GM21717 (cell line): ENCODE measurements at regions not wholly inside any gene's neighbourhood (a gene's known extent, or its start where the extent isn't known, plus 50 kb on each side); places are given as distances from the start of the nearest gene placed in this dataset.

ENCODE experiments used
- ATAC-seq: cut with Tn5 transposase; IDR thresholded peaks from one replicate; pipeline ENCODE4 v1.9.1; 2021; ENCODE audit warnings: mild to moderate bottlenecking, moderate library complexity; ENCODE audit not compliant: unreplicated experiment

DNA sequence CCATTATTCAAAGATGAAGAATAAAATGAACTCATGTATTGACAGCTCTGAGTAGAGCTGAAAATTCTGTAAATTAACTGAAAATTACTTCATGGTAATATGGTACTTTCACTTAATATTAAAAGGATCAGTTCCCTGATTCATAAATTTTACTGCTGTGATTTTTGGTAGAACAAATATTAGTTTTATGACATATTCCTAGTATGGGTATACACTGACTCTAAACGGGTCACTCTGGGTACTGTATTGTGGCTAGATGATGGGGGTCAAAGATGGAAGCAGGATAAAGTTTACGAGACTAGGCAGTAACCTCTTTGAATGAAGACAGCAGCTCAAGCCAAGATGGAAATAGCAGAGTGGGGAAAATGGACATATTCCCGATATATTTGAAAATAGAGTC, 135.5 kb downstream of the NUAK1 start:
- ATAC-seq, result no peak

DNA sequence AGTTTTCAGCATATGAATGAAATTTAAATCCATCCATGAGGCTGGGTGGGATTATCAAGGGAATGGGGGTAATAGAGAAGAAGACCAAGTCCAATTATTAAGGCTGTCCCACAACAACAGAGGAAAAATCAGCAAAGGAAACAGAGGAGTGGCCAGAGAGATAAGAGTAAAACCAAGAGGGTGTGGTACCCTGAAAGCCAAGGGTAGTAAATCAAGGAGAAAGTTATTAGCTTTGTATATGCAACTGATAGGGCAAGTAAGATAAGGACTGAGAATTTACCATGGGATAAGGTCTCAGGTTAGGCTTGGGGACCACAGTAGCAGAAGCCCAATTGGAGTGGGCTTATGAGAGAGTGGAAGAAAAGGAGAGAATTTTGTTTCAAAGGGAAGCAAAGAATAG, 134.5 kb downstream of the NUAK1 start:
- no peak for ATAC-seq

DNA sequence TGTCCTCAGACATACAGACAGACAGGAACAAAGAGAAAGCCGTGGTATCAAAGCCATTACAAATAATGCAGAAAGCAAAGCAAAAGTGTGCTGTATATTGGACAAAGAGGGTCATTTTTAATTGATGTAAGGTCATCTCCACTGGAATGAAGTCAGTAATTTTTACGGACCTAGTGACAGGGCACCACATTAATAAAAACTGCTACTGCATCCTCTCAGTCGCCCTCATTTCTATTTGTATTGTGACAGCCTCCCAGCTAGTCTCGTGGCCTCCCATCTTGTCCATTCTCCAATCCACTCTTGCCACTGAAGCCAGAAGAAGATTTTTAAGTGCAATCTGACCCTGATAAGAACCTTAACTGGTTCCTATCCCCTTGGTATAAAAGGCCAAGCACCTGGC, 132.4 kb downstream of the NUAK1 start:
- no peak for ATAC-seq

DNA sequence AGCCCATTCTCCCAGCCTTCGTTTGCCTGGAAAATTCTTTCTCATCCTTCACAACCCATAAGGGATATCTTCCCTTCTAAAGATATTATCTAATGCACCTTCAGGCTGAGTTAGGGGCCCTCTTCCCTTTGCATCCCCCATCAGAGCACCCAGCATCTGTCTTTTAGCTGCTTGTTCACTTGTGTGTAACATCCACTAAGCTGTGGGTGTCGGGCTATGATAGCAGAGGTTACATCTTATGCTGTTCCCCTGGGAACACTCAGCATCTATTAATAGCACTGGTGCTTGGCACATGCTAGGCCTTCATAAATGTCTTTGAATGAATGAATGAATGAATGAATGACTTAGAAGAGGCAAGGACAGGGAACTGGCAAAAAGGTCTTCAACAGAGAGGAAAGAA, 131.8 kb downstream of the NUAK1 start:
- no peak for ATAC-seq

DNA sequence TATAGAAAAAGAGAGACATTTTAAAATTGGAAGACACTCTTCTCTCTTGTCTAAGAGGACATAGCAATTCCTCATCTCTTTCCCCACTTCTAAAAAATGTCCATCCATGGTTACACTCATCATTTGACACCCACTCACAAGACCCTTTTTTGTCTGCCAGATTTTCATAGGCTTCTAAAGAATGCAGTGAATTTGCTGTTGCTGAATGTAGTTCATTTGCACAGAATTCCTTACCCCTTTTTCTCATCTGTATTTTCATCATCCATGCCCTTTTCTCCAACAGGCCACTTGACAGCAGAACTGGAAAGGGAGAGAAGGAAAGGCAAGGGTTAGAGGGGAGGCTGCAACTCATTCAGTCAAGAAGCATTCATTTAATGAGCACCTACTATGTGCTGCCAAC, 128.0 kb downstream of the NUAK1 start:
- ATAC-seq, result no peak
